HG03575 (cell line): ENCODE measurements at regions not wholly inside any gene's neighbourhood (a gene's known extent, or its start where the extent isn't known, plus 50 kb on each side); places are given as distances from the start of the nearest gene placed in this dataset.
"Not testable (repeated sequence)": the region's sequence is repeated elsewhere in the genome, so short reads cannot be mapped to it uniquely, and the experiment has no call there.

Experiments
- ATAC-seq: cut with Tn5 transposase; IDR thresholded peaks from one replicate; pipeline ENCODE4 v1.9.1; 2021; ENCODE audit not compliant: unreplicated experiment, insufficient number of reproducible peaks, low FRiP score; ENCODE audit errors: extremely low read depth

DNA sequence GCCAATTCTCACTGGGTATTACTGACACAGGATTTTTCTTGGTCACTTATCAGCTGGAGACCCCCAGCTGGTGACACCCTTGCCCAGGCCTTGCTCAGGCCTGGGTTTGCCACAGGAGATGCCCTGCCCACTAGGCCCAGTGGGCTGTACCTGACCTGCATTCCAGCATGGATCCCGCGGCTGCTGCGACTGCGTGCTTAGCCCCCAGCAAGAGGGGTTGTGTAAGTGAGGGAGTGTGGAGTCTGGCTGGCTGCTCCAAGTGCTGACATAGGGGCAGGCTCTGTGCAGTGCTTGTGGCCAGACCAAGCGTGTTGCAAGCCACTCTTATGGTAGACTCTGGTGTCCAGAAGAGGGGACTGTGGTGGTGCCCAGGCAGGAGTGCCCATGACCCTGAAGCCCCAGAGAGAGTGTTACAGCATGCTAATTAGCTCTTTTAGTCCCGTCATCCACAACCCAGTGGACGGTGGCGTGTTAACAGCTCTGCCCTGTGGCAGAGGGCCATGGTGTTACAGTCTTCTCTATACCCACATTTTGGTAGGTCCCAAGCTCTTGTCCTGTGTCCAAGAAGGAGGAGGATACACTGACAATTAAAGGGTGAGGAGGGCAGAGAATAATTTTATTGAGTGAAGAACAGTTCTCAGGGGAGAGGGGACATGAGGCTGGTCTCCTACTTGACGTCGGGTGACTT is 491.7 kb upstream of the MEIS1 start:
- no peak for ATAC-seq

DNA sequence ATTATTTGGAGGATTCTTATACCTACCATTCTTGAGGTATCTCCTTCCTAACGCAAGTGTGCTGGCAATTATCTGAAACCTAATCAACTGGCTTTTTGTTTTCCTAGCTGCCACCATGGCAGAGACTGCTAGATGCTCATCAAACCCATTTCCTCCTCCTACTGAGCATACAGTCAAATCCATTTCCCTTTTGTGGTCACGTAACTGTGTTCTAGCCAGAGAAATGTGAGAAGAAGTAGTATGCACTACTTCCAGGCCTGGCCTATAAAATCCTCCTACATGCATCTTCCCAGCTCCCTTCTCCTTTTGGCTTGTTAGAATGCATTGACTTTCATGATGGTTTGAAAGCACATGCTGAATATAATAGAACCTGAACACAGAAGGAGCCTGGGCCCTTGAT is 494.1 kb upstream of the MEIS1 start:
- no peak for ATAC-seq

DNA sequence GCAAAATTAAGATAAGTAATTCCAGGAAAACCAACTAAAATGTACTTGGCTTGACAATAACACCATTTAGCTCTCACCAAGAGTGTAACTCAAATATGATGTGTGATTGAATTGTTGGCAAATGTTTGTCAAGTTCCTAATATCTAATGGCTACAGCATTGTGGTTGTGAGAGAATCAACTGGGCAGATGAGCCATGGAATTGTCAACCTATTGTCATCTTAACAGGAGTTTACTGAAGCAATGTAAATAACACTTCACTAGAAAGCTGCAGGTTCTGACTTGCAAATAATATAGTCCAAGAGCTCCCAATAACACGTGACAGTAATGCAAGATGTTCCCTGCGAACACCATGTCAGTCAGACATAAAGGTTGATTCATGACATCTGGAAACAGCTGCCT is 495.2 kb upstream of the MEIS1 start:
- ATAC-seq: no peak

DNA sequence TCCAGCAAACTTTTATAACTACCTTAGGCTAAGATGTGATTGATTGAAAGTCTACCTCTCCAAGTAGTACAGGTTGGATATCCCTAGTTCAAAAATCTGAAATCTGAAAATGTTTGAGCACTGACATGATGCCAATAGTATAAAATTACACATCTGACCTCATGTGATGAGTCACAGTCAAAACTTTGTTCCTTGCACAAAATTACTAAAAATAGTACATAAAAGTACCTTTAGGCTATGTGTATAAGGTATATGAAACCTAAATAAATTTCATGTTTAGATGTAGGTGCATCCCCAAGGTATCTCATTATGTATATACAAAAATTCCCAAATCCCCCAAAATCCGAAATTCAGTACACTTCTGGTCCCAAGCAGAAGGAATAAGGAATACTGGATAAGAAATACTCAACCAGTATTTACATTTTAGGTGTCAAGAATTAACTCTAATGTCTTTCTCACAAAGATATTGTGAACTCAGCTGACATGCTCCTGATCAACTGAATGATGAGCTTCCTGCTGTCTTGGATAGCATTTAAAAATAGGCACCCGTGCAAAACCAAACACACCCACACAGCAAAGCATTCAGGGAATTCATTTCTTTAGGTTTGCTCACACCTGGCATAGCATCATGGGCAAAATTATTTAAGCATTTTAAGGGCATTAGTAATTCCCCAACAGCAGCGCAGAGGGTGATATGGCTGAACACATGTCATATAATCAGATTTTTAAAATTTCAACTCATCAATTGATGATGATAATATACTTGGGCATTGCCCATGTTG is 497.4 kb upstream of the MEIS1 start:
- no peak for ATAC-seq

DNA sequence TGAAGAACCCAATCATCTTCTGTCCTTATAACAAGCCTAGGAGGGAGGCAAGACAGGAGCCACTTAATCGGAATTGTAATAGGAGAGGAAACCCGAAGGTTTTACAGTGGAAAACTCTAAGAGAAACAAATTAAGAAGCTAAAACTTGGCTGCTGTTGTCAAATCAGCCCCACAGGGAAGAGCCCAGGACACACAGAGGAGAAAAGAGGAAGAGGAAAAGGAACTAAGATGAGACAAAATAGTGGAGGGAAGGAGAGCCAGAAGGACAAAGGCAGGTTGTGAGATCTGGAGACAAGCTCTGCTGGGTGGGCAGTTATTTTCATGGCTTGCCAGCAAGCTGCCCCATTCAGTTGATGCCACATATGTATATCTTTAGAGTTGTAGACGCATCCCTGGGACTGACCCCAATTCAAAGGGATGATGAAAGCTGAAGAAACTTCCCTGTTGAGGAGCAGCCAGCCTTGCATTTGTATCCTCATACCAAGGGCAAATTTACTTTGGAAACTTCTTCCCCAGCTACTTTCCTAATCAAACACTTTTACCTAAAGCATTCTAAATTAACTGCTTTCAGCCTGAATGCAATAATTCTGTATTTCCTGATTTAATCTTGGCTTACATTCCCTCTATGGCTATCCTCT is 499.8 kb upstream of the MEIS1 start:
- no peak for ATAC-seq

DNA sequence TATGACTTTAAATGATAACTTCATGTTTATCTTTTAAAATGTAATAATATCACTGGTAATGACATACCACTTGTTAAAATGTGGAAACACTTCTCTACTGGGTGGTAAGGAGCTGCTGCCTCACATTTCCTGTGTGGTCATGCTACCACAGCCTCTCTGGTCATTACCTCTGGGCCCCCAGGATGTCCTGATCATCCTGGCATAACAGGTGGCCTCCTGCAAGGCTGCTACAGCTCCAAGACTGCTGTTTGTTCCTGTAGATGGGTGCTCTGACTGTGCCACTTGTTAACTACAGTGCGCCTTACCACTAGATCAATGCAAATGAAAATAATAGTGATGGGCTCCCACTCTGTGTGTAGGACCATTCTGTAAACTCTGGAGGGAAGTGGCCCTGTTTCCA is 500.2 kb upstream of the SPRED2 start:
- no peak for ATAC-seq

DNA sequence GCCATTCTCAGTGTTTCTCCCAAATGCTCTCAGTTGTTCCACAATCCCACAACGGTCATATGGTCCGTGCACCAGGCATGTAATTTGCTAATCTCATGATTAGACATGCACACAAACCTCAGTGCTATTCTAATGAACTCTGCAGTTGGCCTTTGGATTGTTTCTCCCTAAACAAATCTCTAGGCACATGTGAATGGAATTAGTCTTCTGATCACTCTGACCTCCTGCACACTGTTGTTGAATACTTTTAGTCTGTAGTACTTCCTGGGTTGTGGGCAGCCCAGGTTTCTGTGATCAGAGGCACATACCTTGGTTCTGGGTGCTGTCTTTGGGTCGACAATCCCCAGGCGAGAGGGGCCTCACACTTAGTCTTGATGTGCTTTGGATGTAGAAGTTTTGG is 498.7 kb upstream of the SPRED2 start:
- ATAC-seq: no peak

DNA sequence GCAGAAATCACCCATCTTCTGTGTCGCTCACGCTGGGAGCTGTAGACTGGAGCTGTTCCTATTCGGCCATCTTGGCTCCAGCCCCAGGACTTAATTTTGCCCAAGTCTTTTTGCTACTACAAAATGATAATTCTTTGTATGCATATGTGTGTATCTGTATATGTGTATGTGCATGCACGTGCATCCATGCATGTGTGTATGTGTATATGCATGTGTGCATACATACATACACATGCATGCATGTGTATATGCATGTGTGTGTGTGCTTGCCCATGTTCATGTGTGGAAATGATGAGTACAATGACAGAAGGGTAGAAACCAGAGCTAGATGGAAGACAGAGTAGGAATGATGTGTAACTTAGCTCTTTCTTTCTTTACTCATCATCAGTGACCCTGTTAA is 497.9 kb upstream of the SPRED2 start:
- ATAC-seq: no peak

DNA sequence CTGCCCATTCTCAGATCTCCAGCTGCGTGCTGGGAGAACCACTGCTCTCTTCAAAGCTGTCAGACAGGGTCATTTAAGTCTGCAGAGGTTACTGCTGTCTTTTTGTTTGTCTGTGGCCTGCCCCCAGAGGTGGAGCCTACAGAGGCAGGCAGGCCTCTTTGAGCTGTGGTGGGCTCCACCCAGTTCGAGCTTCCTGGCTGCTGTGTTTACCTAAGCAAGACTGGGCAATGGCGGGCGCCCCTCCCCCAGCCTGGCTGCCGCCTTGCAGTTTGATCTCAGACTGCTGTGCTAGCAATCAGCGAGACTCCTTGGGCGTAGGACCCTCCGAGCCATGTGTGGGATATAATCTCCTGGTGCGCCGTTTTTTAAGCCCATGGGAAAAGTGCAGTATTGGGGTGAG is 497.3 kb upstream of the SPRED2 start:
- ATAC-seq: not testable (repeated sequence)

DNA sequence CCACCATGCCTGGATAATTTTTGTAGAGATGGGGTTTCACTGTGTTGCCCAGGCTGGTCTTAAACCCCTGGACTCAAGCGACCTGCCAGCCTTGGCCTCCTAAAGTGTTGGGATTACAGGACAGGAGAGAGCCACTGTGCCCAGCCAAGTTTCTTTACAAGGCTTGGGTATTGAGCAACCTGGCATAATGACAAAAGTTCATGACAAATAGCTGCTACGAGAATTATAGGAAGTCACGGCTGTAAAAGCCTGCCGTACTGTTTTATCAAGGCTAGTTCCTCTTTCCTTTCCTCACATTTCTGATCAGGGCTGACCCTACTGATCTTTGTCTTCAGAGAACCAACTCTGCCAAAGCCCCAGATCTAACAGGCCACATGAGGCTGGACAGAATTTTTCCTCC is 490.4 kb upstream of the SPRED2 start:
- ATAC-seq: no peak

DNA sequence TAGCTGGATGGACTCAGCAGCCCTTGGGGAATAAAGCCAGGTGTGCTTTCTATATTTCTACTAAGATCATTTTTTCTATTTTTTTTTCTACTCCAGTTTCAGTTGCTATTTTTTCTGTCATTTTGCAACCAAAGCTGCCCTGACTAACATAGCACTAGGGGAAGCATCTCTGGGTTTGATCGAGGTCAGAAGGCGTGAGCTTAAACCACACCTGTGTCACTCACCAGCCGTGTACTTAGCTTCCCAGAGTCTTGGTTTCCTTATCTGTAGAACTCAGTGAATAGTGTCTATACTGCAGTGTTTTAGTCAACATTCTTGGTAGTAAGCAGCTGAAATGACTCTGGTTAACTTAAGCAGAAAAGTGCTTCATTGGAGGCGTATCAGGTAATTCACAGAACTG is 489.6 kb upstream of the SPRED2 start:
- no peak for ATAC-seq

DNA sequence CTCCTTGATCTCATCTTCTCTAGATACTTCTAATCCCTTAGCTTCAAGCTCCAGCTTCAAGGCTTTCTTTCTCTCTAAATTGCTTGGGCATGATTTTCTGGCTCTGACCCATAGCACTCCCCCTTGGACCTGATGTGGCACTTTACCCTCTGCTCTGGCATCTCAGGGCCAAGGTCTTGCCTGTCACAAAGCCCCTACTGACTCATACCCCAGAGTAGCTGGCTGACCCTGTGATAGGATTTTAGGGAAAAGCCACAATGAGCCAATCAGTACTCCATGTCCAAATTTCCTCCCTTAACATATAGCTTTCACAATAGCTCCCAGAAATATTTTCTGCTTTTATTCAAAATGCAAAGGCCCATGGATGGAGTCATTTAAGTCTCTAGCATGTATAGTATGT is 488.7 kb upstream of the SPRED2 start:
- no peak for ATAC-seq

DNA sequence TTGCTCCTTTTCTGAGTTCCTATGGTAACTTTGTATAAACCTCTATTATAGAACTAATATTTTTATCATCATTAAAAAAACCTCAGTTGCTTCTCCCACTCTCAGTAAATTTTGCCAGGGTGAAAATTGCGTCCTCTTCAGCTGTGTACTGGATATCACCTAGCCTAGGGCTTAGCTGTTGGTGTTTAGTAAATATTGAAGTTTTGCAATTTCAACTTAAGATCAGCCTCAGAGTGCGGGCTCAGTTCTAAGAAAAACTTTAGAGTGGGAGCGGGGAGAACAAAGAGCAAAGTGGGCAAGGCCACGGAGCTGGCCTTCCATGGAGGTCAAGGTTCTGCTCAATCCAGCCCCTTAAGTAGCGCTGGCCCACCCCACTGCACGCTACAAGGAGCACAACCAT is 488.3 kb upstream of the SPRED2 start:
- ATAC-seq: no peak

DNA sequence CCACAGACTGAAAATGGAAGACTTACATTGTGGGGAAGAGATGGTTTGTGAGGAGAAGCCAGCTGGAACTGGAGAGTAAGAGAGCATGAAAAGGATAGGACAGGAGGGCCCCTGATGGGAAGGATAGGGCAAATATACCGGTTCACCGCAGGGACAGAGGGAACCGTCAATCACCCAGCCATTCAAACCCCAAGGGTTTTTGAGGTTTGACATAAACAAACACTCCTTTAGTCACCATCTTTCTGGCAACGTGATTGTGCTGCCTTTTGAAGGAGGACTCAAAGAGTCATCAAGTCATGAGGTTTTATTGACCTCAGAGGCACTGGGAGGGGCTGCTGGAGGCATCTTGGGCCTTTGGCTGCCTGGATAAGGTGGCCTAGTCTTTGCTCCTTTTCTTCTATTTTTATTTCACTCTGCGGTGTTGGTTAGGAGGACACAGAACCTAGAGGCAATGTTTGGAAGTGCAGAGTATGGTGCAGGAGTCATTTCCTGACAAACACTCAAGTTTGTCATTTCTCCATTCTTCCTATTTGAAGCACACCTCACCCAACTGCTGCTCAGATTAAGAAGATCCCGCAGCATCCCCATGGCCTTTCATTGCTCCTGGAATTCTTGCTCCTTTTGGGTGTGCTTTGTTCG is 487.3 kb upstream of the SPRED2 start:
- ATAC-seq: no peak

DNA sequence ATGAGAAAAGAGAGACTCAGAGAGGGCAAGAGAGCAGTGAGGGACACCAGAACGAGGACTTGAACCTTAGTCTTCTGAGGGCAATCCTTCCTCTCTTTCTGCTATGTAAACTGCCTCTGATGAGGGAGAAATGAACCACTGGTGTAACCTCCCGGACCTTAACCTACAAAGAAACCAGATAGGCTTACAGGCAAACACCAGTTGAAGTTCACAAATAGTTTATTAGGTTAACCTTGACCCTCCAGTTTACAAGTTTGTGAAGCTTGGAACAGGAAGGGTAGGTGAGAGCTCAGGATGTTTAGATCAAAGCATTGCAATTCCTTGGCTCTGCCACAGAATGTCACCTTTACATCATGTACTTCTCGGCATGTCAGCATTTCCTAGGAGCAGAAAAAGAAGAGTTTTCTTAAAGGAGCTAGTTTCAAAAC is 486.4 kb upstream of the SPRED2 start:
- no peak for ATAC-seq

DNA sequence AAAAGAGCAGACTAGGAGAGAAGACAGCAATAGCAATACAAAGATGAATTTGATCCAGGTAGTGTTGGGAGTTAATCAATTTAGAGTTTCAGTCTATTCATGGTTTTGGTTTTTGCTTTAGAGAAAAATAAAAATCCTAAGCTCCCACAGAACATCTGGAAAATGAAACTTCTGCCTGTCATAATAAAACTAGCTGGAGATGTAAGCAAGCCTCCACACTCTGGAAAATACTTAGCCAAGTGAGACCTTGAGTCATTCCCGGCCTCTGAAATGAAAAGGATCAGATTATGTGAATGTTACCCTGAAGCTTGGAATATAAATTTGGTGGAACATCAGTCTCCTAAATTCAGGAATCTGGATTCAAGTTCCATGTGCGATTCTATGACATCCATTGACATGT is 485.6 kb upstream of the SPRED2 start:
- ATAC-seq: no peak

DNA sequence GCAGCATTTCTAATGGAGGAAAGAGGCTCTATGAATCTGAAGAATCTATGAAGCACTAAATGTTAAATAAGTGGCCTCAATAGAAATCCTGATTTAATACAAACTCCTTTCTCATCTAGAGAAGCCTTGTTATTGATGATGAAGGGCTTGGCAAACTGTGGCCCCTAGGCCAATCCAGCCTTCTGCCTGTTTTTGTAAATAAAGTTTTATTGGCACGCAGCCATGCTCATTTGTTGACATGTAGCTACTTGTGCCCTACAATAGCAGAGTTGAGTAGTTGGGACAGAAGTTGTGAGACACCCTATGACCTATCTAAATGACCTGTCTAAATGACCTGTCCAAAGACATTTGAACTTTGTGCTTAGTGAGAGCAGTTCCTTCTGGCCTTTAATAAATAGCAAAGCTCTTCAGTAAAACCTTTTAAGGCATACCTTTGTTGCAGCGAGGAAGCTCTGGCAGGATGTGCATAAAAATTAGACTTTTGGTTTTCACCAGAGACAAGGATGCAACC is 484.4 kb upstream of the SPRED2 start:
- ATAC-seq: no peak

DNA sequence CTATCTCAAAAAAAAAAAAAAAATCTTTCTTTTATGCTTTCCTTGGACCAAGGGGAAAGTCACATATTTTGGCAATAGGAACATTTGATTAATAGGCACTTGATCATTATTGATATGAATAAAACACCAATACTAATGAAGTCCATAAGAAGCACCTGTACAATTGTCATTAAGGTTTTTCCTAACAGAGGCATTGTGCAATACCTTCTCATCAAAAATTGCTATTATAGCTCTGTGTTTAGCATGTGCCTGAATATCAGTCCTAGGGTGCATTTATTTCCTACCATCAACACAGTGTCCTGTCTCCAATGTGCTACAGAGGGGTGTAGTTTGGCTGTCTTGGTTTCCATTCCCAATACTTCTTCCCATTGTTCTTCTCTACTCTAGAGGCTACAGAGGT is 483.8 kb upstream of the SPRED2 start:
- ATAC-seq: no peak

DNA sequence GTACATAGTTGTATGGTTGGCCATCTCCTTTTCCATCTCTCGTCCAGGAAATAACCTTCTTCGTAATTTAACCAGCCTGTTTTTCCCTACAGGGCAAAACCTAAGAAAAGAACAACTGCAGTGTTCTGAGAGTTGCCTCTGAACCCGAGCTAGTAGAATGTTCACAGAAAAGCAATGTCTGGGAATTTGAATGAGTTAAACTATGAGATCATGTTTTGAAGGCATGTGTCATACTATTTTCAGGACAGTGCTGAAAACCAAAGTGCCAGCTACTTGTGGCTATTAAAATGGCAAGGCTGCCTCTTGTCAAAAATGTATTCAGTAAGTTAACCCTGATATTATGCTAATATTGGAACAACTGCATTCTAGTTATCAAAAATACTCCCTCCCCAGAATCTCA is 482.9 kb upstream of the SPRED2 start:
- ATAC-seq: no peak
